SU-DHL-6 (cell line): ENCODE measurements at regions not wholly inside any gene's neighbourhood (a gene's known extent, or its start where the extent isn't known, plus 50 kb on each side); places are given as distances from the start of the nearest gene placed in this dataset.

Experiments used
- EZH2phosphoT487 ChIP-seq: fragments of 200-600 bp; sonication (generic), shearing (Covaris generic); conservative IDR thresholded peaks from 2 replicates; pipeline ENCODE4 v1.6.1; 2018; ENCODE audit warnings: mild to moderate bottlenecking, antibody characterized with exemption, low read length, moderate library complexity, mixed read lengths
- TF ChIP-seq, protein P1 (sequence below): fragments of 200-600 bp; sonication (generic); IDR thresholded peaks from one replicate; pipeline ENCODE4 v1.5.1; 2017; ENCODE audit warnings: antibody characterized with exemption, mild to moderate bottlenecking, low read length, moderate library complexity; ENCODE audit not compliant: insufficient read depth, poor library complexity, severe bottlenecking

- TF ChIP-seq, protein P1, sequence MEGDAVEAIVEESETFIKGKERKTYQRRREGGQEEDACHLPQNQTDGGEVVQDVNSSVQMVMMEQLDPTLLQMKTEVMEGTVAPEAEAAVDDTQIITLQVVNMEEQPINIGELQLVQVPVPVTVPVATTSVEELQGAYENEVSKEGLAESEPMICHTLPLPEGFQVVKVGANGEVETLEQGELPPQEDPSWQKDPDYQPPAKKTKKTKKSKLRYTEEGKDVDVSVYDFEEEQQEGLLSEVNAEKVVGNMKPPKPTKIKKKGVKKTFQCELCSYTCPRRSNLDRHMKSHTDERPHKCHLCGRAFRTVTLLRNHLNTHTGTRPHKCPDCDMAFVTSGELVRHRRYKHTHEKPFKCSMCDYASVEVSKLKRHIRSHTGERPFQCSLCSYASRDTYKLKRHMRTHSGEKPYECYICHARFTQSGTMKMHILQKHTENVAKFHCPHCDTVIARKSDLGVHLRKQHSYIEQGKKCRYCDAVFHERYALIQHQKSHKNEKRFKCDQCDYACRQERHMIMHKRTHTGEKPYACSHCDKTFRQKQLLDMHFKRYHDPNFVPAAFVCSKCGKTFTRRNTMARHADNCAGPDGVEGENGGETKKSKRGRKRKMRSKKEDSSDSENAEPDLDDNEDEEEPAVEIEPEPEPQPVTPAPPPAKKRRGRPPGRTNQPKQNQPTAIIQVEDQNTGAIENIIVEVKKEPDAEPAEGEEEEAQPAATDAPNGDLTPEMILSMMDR: no peak
- TF ChIP-seq EZH2phosphoT487: no peak
These were observed 398.1 kb upstream of the API5 start for GRCh38 chr11:42913731-42914130.
